Bronchial epithelial cell (primary cell): ENCODE measurements at regions not wholly inside any gene's neighbourhood (a gene's known extent, or its start where the extent isn't known, plus 50 kb on each side); places are given as distances from the start of the nearest gene placed in this dataset.

Experiments used
- DNase-seq: peaks from one replicate; pipeline ENCODE4 v3.0.0-alpha.2; 2010; ENCODE audit warnings: low read depth
- FAIRE-seq: peaks from 2 replicates; lab custom pipeline; 2011; peaks lifted over from hg19 to GRCh38; lab: Jason Lieb, UNC
- H3K27me3 ChIP-seq: 2 replicates; pipeline ENCODE4 v1.5.1; 2011; ENCODE audit warnings: low read length; ENCODE audit not compliant: control insufficient read depth, insufficient read depth
- H3K36me3 ChIP-seq: 2 replicates; pipeline ENCODE4 v1.5.1; 2011; ENCODE audit warnings: low read length; ENCODE audit not compliant: control insufficient read depth, insufficient read depth
- H3K4me3 ChIP-seq: 2 replicates; pipeline ENCODE4 v1.5.1; 2011; ENCODE audit warnings: mild to moderate bottlenecking, low read depth, low read length, control low read depth
- TF ChIP-seq, protein P1 (sequence below): IDR thresholded peaks from 2 replicates; pipeline ENCODE4 v1.5.1; 2011; ENCODE audit warnings: mild to moderate bottlenecking, moderate library complexity, low read length, control low read depth, inconsistent platforms; ENCODE audit not compliant: insufficient read depth, severe bottlenecking

- Histone ChIP-seq H3K36me3 (no peaks in the 10 kb centered on the region), H3K27me3 (no peaks in the 10 kb centered on the region), H3K4me3 (no peak overlapping the region)
- TF ChIP-seq, protein P1, sequence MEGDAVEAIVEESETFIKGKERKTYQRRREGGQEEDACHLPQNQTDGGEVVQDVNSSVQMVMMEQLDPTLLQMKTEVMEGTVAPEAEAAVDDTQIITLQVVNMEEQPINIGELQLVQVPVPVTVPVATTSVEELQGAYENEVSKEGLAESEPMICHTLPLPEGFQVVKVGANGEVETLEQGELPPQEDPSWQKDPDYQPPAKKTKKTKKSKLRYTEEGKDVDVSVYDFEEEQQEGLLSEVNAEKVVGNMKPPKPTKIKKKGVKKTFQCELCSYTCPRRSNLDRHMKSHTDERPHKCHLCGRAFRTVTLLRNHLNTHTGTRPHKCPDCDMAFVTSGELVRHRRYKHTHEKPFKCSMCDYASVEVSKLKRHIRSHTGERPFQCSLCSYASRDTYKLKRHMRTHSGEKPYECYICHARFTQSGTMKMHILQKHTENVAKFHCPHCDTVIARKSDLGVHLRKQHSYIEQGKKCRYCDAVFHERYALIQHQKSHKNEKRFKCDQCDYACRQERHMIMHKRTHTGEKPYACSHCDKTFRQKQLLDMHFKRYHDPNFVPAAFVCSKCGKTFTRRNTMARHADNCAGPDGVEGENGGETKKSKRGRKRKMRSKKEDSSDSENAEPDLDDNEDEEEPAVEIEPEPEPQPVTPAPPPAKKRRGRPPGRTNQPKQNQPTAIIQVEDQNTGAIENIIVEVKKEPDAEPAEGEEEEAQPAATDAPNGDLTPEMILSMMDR: no peak
- DNase-seq: no peak
- FAIRE-seq: no peak
Observed at GRCh38 chr22:26822313-26822712, 164.9 kb downstream of the MIAT start.

GRCh38 chr22:26823966-26824365, 166.6 kb downstream of the MIAT start:
- H3K27me3 ChIP-seq: no peaks in the 10 kb centered on the region
- H3K4me3 ChIP-seq: no peak overlapping the region
- TF ChIP-seq, protein P1: no peak
- H3K36me3 ChIP-seq: no peaks in the 10 kb centered on the region
- FAIRE-seq (no peak), DNase-seq (no peak)

GRCh38 chr22:26825960-26826935, 168.9 kb downstream of the MIAT start:
- no peaks in the 10 kb centered on the region for H3K27me3 ChIP-seq
- DNase-seq (no peak), FAIRE-seq (no peak)
- TF ChIP-seq, protein P1: no peak
- H3K36me3 ChIP-seq: no peaks in the 10 kb centered on the region
- no peak overlapping the region for H3K4me3 ChIP-seq

GRCh38 chr22:26827611-26828010, 170.2 kb downstream of the MIAT start:
- FAIRE-seq (no peak), DNase-seq (no peak)
- Histone ChIP-seq H3K4me3 (no peak overlapping the region), H3K36me3 (no peaks in the 10 kb centered on the region), H3K27me3 (no peaks in the 10 kb centered on the region)
- TF ChIP-seq, protein P1: no peak

DNA sequence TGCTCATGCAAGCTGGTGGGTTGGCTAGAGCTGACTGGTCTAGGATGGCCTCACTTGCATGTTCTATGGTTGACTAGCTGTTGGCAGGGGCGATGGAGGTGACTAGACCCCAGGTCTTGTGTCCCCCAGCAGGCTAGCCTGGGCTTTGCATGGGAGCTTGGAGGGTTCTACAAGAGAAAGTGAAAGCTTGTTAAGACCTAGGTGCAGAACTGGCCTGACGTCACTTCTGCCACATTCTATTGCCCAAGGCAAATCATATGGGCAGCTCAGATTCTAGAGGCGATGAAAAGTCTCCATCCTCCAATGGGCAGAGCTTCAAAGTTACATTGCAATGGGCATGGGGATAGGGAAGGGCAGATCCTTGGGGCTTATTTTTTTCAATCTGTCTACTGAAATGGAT, 170.9 kb downstream of the MIAT start:
- TF ChIP-seq, protein P1: no peak
- no peaks in the 10 kb centered on the region for H3K36me3 ChIP-seq
- DNase-seq (no peak), FAIRE-seq (no peak)
- no peaks in the 10 kb centered on the region for H3K27me3 ChIP-seq
- H3K4me3 ChIP-seq: no peak overlapping the region
